Panc1 (cell line): ENCODE measurements at regions not wholly inside any gene's neighbourhood (a gene's known extent, or its start where the extent isn't known, plus 50 kb on each side); places are given as distances from the start of the nearest gene placed in this dataset.

Experiments used
- ATAC-seq: fragments of 200-7000 bp; cut with Tn5 transposase; 2 replicates; pipeline ENCODE4 v1.9.1; 2020; ENCODE audit warnings: mild to moderate bottlenecking, moderate library complexity
- BruUV-seq: library from RNA; stranded (reverse); fragments of 400-500 nt; replicated peaks from 2 replicates; lab custom pipeline; 2021; lab: Mats Ljungman, UMichigan
- CTCF ChIA-PET: fragments of 300-600 bp; sonication (Branson Sonifier 250); formaldehyde crosslinking; loops from one replicate; lab custom pipeline; 2022; ENCODE audit warnings: antibody characterized with exemption; lab: Charles Lee
- POLR2A ChIA-PET: fragments of 300-600 bp; sonication (Branson Sonifier 250); formaldehyde crosslinking; loops from one replicate; lab custom pipeline; 2022; ENCODE audit warnings: antibody characterized with exemption; lab: Charles Lee
- DNase-seq: peaks from one replicate; pipeline ENCODE4 v3.0.0-alpha.2; 2010; ENCODE audit warnings: low read depth, low spot score
- H3K27ac ChIP-seq: 2 replicates; pipeline ENCODE4 v1.5.1; 2011; ENCODE audit warnings: mild to moderate bottlenecking, low read length, inconsistent platforms
- H3K27me3 ChIP-seq: fragments of 200-500 bp; sonication (Bioruptor generic); 2 replicates; pipeline ENCODE4 v1.6.0; 2014; ENCODE audit warnings: low read length, inconsistent platforms; ENCODE audit not compliant: control insufficient read depth, insufficient read depth
- H3K36me3 ChIP-seq: fragments of 200-500 bp; sonication (Bioruptor generic); 2 replicates; pipeline ENCODE4 v1.5.1; 2014; ENCODE audit warnings: inconsistent platforms, mild to moderate bottlenecking, low read length, moderate library complexity; ENCODE audit not compliant: control insufficient read depth, insufficient read depth
- H3K4me1 ChIP-seq: 2 replicates; pipeline ENCODE4 v1.5.1; 2011; ENCODE audit warnings: inconsistent platforms, mild to moderate bottlenecking, low read length, moderate library complexity; ENCODE audit not compliant: control insufficient read depth, insufficient read depth
- H3K4me3 ChIP-seq, 2 experiments: 2 replicates each; pipeline ENCODE4 v1.5.1; 2011 to 2012; ENCODE audit warnings: low read depth in 2 of 2, low read length in 2 of 2, mild to moderate bottlenecking in 2 of 2, inconsistent platforms in 1 of 2, moderate library complexity in 1 of 2
- H3K9me3 ChIP-seq: fragments of 200-500 bp; sonication (Bioruptor generic); 2 replicates; pipeline ENCODE4 v1.5.1; 2014; ENCODE audit warnings: low read depth, mild to moderate bottlenecking, inconsistent platforms, low read length, moderate library complexity; ENCODE audit not compliant: control insufficient read depth, insufficient read depth
- CTCF ChIP-seq: fragments of 450-650 bp; IDR thresholded peaks from 2 replicates; pipeline ENCODE4 v1.5.1; 2017; ENCODE audit warnings: mild to moderate bottlenecking
- POLR2AphosphoS5 ChIP-seq: IDR thresholded peaks from 2 replicates; pipeline ENCODE4 v1.6.1; 2012; ENCODE audit warnings: mild to moderate bottlenecking, low read depth, low read length, moderate library complexity
- REST ChIP-seq, 2 experiments: IDR thresholded peaks; 2 replicates each; pipeline ENCODE4 v1.6.1; 2011 to 2012; ENCODE audit warnings: low read depth in 2 of 2, control low read depth in 1 of 2, low read length in 1 of 2, mild to moderate bottlenecking in 1 of 2, moderate library complexity in 1 of 2; ENCODE audit not compliant: insufficient read depth in 1 of 2
- SIN3A ChIP-seq: IDR thresholded peaks from 2 replicates; pipeline ENCODE4 v1.6.1; 2012; ENCODE audit warnings: low read depth, mild to moderate bottlenecking, low read length, moderate library complexity, borderline replicate concordance; ENCODE audit not compliant: insufficient read depth
- TCF7L2 ChIP-seq: IDR thresholded peaks from 2 replicates; pipeline ENCODE4 v1.6.1; 2011; ENCODE audit warnings: mild to moderate bottlenecking, low read depth, low read length, inconsistent platforms
- in situ Hi-C: cut with HindIII; loops from 2 replicates; pipeline ENCODE4 v1.10.0; 2016; ENCODE audit warnings: low sequenced_read_pairs, low pct_unique_long_range_greater_than_20kb
- intact Hi-C: fragments of 100-400 bp; cut with micrococcal nuclease; formaldehyde crosslinking; loops from one replicate; pipeline ENCODE4 v1.10.0; 2022; ENCODE audit not compliant: unreplicated experiment

- CTCF ChIA-PET, result no interaction called here
- no peaks in the 10 kb centered on the region for H3K36me3 ChIP-seq
- H3K9me3 ChIP-seq, result no peaks in the 10 kb centered on the region; the same call in 1 of the 2 replicates
- no peak overlapping the region for H3K27ac ChIP-seq
- H3K27me3 ChIP-seq, result no peaks in the 10 kb centered on the region
- intact Hi-C loops (no loop called here), in situ Hi-C loops (no loop called here)
- ATAC-seq (no peak), DNase-seq (no peak)
- POLR2A ChIA-PET, result no interaction called here
- H3K4me1 ChIP-seq, result no peaks in the 10 kb centered on the region
- no peak for TF ChIP-seq CTCF
- TF ChIP-seq SIN3A, result no peak
- TF ChIP-seq REST (IDR thresholded peaks at IDR 0.05; ENCODE audit: insufficient read depth in 1 of 2, low read depth in 2 of 2, low read length in 1 of 2), result no peak
- no peak for TF ChIP-seq POLR2AphosphoS5
- no peak for TF ChIP-seq TCF7L2
- no TSS peak for BruUV-seq
- H3K4me3 ChIP-seq, result no peak overlapping the region
These were observed 328.8 kb downstream of the PLA2G4A start for GRCh38 chr1:187157552-187157951.

- H3K36me3 ChIP-seq, result no peaks in the 10 kb centered on the region
- DNase-seq (no peak), ATAC-seq (no peak)
- no peaks in the 10 kb centered on the region for H3K4me1 ChIP-seq
- no TSS peak for BruUV-seq
- intact Hi-C loops, result no loop called here
- no peak for TF ChIP-seq SIN3A
- POLR2A ChIA-PET, result no interaction called here
- H3K9me3 ChIP-seq, result no peaks in the 10 kb centered on the region; the same call in 1 of the 2 replicates
- H3K4me3 ChIP-seq, result no peak overlapping the region
- H3K27ac ChIP-seq, result no peak overlapping the region
- in situ Hi-C loops, result no loop called here
- no peaks in the 10 kb centered on the region for H3K27me3 ChIP-seq
- CTCF ChIA-PET, result no interaction called here
These were observed 338.8 kb downstream of the PLA2G4A start for GRCh38 chr1:187167555-187167954.

GRCh38 chr1:187168297-187168696, 339.5 kb downstream of the PLA2G4A start:
- TF ChIP-seq SIN3A (no peak), CTCF (no peak), TCF7L2 (no peak), REST (IDR thresholded peaks at IDR 0.05; ENCODE audit: insufficient read depth in 1 of 2, low read depth in 2 of 2, low read length in 1 of 2) (no peak), POLR2AphosphoS5 (no peak)
- intact Hi-C loops, result no loop called here
- POLR2A ChIA-PET, result no interaction called here

More at GRCh38 chr1:187168297-187168696, 339.5 kb downstream of the PLA2G4A start:
- Histone ChIP-seq H3K4me1 (no peaks in the 10 kb centered on the region), H3K36me3 (no peaks in the 10 kb centered on the region), H3K27me3 (no peaks in the 10 kb centered on the region), H3K4me3 (no peak overlapping the region), H3K9me3 (no peaks in the 10 kb centered on the region; the same call in 1 of the 2 replicates), H3K27ac (no peak overlapping the region)
- CTCF ChIA-PET, result no interaction called here
- DNase-seq (no peak), ATAC-seq (no peak)
- in situ Hi-C loops, result no loop called here
- BruUV-seq, result no TSS peak
